Dendritic cell treated with granulocyte-macrophage colony-stimulating factor and Interleukin-4, amounts not matched to agents 40 ng/mL and 50 ng/mL, for 4 days (primary cell): ENCODE measurements at regions not wholly inside any gene's neighbourhood (a gene's known extent, or its start where the extent isn't known, plus 50 kb on each side); places are given as distances from the start of the nearest gene placed in this dataset.

ENCODE experiments used
- H3K27ac Mint-ChIP-seq: one replicate; pipeline ENCODE4 v1.8.0; 2022; ENCODE audit warnings: mild to moderate bottlenecking, mixed read lengths
- H3K27me3 Mint-ChIP-seq: one replicate; pipeline ENCODE4 v1.8.0; 2022; ENCODE audit warnings: mild to moderate bottlenecking, mixed read lengths
- H3K36me3 Mint-ChIP-seq: one replicate; pipeline ENCODE4 v1.8.0; 2022; ENCODE audit warnings: low read depth, mixed read lengths
- H3K4me1 Mint-ChIP-seq: one replicate; pipeline ENCODE4 v1.8.0; 2022; ENCODE audit warnings: low read depth, mixed read lengths
- H3K4me3 Mint-ChIP-seq: one replicate; pipeline ENCODE4 v1.8.0; 2022; ENCODE audit warnings: mild to moderate bottlenecking, moderate library complexity, mixed read lengths
- H3K9me3 Mint-ChIP-seq: one replicate; pipeline ENCODE4 v1.8.0; 2022; ENCODE audit warnings: mixed read lengths
- intact Hi-C: fragments of 100-400 bp; cut with micrococcal nuclease; formaldehyde crosslinking; loops from one replicate; pipeline ENCODE4 v1.15.0; 2022

DNA sequence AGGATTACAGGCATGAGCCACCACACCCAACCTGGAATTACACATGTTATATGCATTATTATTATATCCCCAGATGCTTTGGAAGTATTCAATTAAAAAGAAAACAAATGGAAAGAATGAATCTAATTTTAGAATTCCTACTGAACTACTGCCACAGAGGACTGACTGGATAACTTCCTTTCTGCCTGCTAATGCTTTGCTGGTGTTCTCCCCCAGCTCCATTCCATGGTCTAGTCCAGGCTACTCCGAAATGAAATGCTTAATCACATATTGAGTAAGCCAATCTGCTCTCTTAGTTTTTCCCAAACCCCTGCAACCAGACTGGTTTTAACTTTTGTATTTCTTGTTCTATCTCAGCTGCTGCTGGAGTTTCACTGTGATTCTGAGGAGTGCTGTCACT is 519.1 kb downstream of the SOX11 start:
- Mint-ChIP-seq H3K27ac (no peak overlapping the region), H3K36me3 (no peaks in the 10 kb centered on the region), H3K27me3 (no peaks in the 10 kb centered on the region), H3K9me3 (peaks cover 11% of the 10 kb centered on the region), H3K4me1 (no peaks in the 10 kb centered on the region), H3K4me3 (no peak overlapping the region)
- intact Hi-C loops = no loop called here

DNA sequence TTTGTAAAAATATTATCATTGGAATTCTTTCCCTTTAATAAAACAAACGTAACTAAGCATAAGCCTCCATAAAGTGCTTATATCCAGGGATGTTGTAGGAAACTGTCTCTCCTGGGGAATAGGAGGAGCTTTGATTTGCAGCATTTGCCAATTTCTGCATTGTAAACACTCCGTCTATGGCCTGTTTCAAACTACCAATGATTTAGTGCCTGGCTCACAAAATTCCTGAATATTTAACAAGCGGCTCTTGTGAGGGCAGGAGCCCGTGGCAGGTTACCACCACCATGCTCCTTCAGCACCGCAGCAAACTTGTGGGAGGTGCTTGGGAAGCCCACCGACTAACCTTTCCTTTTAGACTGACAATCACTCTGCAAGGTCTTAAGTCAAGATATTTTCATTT is 520.3 kb downstream of the SOX11 start:
- Mint-ChIP-seq H3K4me1 (no peaks in the 10 kb centered on the region), H3K9me3 (peaks cover 6% of the 10 kb centered on the region), H3K27ac (no peak overlapping the region), H3K27me3 (no peaks in the 10 kb centered on the region), H3K36me3 (no peaks in the 10 kb centered on the region), H3K4me3 (no peak overlapping the region)
- intact Hi-C loops = no loop called here

DNA sequence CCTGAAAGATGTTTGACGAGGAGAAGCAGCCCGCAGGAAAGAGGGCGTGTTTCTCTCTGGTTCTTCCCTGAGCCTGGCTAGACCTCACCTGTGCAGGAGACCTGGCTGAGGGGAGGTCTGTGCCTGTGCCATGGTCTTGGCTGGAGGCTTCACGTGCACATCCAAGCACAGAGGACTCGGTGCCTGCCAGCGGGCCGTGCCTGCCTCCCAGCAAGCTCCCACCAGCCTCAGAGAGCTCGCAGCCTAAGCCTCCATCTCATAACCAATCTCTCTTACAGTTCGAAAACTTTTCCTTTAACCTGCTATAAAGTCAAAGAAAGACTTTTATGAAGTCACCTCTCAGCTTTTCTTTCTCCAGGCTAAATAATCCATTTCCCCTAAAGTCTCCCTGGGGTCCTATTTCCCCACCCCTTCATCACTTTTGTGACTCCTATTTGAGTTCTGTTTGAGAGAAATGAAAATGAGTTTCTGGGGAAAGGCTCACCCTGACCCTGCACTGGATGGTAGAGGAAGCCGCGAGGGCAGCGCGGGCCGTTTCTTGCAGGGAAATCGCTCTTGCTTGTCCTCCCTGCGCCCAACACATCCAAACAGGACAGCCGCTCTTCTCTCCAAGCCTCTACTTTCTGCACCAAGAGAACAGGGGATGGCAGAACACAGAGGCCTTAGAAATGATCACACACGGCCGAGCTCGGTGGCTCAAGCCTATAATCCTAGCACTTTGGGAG is 521.0 kb downstream of the SOX11 start:
- intact Hi-C loops = no loop called here
- no peaks in the 10 kb centered on the region for H3K27me3 Mint-ChIP-seq
- H3K4me1 Mint-ChIP-seq = no peaks in the 10 kb centered on the region
- no peak overlapping the region for H3K4me3 Mint-ChIP-seq
- H3K27ac Mint-ChIP-seq = no peak overlapping the region
- no peaks in the 10 kb centered on the region for H3K36me3 Mint-ChIP-seq
- peaks cover 12% of the 10 kb centered on the region for H3K9me3 Mint-ChIP-seq

DNA sequence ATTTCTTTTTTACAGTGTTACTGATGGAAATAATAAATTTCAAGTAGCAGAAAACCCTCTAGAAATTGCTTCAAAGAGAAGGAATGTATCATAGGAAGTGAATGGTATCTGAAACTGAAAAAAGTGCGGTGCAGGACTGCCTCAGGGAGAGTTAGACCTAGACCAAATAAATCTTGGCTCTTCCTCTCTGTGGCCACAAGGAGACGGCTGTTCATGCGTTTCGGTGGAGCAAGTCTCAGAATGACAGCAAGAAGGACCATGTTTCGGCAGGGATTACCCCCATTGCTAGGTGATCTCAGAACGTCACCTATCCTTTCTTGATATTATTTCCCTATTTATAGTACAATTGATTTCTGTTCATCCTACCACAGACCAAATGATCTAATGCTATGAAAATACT is 522.3 kb downstream of the SOX11 start:
- no peaks in the 10 kb centered on the region for H3K36me3 Mint-ChIP-seq
- intact Hi-C loops = no loop called here

DNA sequence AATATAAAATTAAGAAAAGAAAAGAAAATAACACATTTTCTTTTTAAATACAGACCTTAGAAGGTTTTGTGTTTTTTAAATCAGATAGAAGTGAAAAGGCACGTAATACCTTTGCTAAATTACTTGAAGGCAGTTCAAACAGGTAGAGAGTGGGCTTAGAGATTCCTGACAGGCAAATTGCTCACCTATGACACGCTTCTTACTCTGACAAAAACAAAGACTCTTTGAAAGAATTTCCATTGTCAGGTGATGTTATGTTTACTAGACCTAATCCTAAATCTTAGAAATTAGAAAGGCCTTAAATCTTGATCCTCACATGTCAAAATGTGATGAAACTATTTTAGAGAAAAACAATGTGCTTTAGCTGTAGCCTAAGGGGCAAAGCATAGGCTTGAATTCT is 522.9 kb downstream of the SOX11 start:
- Mint-ChIP-seq H3K4me1 (no peaks in the 10 kb centered on the region), H3K27me3 (no peaks in the 10 kb centered on the region), H3K36me3 (no peaks in the 10 kb centered on the region), H3K4me3 (no peak overlapping the region), H3K9me3 (peaks cover 13% of the 10 kb centered on the region), H3K27ac (no peak overlapping the region)
- intact Hi-C loops = no loop called here

More for the DNA sequence above, 522.3 kb downstream of the SOX11 start:
- Mint-ChIP-seq H3K27ac (no peak overlapping the region), H3K27me3 (no peaks in the 10 kb centered on the region), H3K9me3 (peaks cover 12% of the 10 kb centered on the region), H3K4me1 (no peaks in the 10 kb centered on the region), H3K4me3 (no peak overlapping the region)

DNA sequence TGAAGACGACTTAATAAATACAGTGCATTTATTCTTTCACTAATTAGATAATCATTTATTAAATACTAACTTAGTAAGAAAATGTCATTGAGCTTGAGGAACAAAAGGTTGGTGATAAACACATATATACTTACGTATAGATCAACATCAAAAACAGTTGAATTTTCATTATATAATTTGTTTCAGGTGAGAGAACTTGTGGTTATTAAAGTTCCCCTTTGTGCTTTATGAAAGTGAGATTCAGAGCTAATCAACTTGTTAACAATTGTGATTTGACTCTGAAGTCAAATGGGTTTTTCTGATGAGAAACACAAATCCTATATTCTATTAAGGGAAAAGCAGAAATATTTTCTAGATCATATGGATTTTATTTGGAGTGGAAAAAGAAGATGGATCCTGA is 524.0 kb downstream of the SOX11 start:
- no peak overlapping the region for H3K27ac Mint-ChIP-seq
- no peaks in the 10 kb centered on the region for H3K27me3 Mint-ChIP-seq
- peaks cover 25% of the 10 kb centered on the region for H3K9me3 Mint-ChIP-seq
- no peak overlapping the region for H3K4me3 Mint-ChIP-seq
- no peaks in the 10 kb centered on the region for H3K4me1 Mint-ChIP-seq
- intact Hi-C loops = no loop called here
- H3K36me3 Mint-ChIP-seq = no peaks in the 10 kb centered on the region

DNA sequence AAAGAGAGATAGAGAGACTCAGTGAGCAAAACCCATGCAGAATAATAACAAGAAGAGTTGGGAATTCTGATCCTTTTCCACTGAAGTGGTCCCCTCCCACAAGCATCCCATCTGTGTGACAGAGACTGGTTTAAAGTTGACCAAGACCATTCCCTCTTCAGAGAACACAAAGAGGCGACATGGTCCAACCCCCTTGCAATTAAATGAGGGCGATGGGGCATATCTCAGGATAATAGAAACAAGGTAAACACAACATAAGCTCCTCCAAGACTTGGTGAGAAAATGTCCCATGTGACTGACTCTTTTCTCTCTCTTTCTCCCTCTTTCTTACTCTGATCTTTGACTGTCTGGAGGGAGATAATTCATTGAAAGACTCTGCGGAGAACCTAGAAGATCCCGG is 526.7 kb downstream of the SOX11 start:
- Mint-ChIP-seq H3K36me3 (no peaks in the 10 kb centered on the region), H3K9me3 (peaks cover 21% of the 10 kb centered on the region)

DNA sequence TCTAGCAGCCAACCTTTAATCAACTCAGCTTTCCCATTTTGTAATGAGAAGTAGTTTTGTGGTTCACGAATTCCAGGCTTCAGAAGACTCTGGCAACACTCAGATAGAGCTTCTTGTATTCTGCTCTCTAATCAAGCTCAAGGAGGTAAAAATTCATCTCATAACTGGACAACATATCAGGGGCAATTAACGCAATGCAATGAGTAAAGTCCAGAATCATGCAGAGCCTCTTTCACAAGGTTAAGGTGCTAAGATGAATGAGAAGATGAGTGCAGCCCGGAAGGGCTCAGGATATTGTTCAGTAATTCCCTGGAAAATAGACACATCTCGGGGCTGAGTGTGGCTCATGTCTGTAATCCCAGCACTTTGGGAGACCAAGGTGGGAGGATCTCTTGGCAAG is 527.7 kb downstream of the SOX11 start:
- Mint-ChIP-seq H3K27ac (no peak overlapping the region), H3K36me3 (no peaks in the 10 kb centered on the region), H3K9me3 (peaks cover 21% of the 10 kb centered on the region), H3K4me3 (no peak overlapping the region), H3K4me1 (no peaks in the 10 kb centered on the region), H3K27me3 (no peaks in the 10 kb centered on the region)
- intact Hi-C loops = no loop called here

More for the DNA sequence above, 526.7 kb downstream of the SOX11 start:
- H3K4me3 Mint-ChIP-seq = no peak overlapping the region
- no peak overlapping the region for H3K27ac Mint-ChIP-seq
- H3K27me3 Mint-ChIP-seq = no peaks in the 10 kb centered on the region
- intact Hi-C loops = no loop called here
- no peaks in the 10 kb centered on the region for H3K4me1 Mint-ChIP-seq

DNA sequence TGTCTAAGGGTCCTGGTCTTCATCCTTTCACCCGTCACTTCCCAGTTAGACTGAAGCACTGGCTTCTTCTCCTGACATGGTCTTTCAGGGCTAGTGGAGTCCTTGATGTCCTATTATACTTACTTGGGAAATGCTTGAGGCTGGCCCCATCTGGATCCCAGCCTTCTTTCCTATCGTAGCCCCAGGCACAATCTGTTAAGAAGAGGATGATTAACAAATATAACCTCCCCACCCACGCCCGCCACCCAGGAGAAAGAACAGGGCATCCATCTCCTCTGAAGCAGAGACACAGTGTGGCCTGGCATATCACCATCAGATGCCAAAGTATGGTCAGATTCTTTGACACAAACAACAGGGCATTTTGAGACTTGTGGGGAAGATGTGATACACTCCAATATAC is 530.1 kb downstream of the SOX11 start:
- no peaks in the 10 kb centered on the region for H3K4me1 Mint-ChIP-seq
- intact Hi-C loops = no loop called here
- H3K4me3 Mint-ChIP-seq = no peak overlapping the region
- H3K27me3 Mint-ChIP-seq = no peaks in the 10 kb centered on the region
- no peak overlapping the region for H3K27ac Mint-ChIP-seq
- peaks cover 36% of the 10 kb centered on the region for H3K9me3 Mint-ChIP-seq
- no peaks in the 10 kb centered on the region for H3K36me3 Mint-ChIP-seq

DNA sequence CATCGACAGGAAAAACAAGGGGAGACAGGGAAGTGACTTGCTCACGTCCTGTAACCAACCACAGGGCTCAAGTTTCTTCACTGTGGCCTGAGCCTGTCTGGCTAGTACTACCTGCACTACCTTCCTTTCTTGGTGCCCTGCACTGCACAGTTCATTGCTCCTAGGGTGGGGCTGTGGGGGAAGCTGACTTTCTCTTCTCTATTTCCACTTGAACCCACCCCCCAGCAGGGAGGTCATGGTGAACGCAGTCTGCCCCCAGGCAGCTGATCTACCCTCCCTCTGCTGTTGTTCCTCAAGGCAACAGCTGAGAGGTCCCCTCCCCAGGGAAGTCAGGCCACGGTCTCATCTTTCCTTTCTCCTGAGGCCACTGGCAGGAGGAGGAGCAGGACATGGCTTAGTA is 532.1 kb downstream of the SOX11 start:
- Mint-ChIP-seq H3K36me3 (no peaks in the 10 kb centered on the region), H3K27ac (no peak overlapping the region), H3K4me3 (no peak overlapping the region), H3K27me3 (no peaks in the 10 kb centered on the region), H3K4me1 (no peaks in the 10 kb centered on the region), H3K9me3 (peaks cover 30% of the 10 kb centered on the region)
- intact Hi-C loops = no loop called here

DNA sequence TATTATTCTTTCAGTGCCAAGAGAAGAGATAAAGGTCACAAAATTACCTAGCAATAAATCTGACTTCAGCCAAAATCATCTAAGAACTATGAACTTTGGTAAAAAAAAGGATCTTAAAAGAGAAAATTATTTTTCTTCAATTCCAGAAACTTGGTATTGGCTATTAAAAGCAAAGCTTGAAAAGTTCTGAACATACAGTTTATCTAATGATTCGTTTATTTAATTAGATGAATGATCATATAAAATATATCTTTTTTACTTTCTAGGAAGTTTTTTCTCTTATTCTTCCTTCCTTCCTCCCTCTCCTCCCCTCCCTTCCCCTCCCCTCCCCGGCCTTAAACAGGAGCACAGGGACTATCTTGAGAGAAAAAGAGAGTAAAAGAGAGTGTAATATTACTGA is 536.1 kb downstream of the SOX11 start:
- H3K36me3 Mint-ChIP-seq = no peaks in the 10 kb centered on the region

DNA sequence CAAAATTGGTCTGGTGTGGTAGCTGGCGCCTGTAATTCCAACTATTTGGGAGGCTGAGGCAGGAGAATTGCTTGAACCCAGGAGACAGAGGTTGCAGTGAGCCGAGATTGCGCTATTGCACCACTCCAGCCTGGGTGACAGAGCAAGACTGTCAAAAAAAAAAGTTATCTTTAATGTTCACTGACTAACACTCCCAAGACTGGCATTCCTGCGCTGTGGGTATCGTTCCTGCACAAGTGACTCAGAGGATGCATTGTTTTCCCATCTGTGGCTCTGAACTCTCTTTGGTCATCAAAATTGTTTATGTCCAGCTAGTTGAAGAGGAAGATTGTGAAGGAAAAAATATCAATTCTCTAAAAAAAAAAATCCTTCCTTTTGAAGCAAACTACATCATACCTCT is 539.0 kb downstream of the SOX11 start:
- Mint-ChIP-seq H3K27me3 (no peaks in the 10 kb centered on the region), H3K27ac (no peak overlapping the region), H3K4me3 (no peak overlapping the region), H3K9me3 (peaks cover 39% of the 10 kb centered on the region), H3K36me3 (no peaks in the 10 kb centered on the region), H3K4me1 (no peaks in the 10 kb centered on the region)
- intact Hi-C loops = no loop called here

More for the DNA sequence above, 536.1 kb downstream of the SOX11 start:
- Mint-ChIP-seq H3K27ac (no peak overlapping the region), H3K4me1 (no peaks in the 10 kb centered on the region), H3K27me3 (no peaks in the 10 kb centered on the region), H3K9me3 (peaks cover 43% of the 10 kb centered on the region), H3K4me3 (no peak overlapping the region)
- intact Hi-C loops = no loop called here

DNA sequence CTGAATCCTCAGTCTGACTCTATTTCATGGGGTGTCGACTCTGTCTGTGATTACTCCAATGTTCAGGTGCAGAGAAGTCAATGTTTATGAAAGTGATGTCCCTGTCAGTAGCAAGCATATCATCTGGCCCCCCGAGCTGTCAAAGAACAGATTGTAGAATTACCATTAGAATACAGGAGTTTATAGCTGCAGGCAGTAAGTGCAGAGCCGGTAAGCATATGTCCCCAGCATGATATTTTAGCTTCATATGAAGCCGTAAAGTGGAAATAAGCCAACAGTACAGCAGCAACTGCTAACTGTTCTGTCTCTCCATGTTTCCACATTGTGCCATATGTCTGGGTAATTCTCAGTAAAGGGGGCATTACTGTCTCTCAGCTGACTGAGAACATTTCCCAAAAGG is 541.8 kb downstream of the SOX11 start:
- H3K27ac Mint-ChIP-seq = no peak overlapping the region
- intact Hi-C loops = no loop called here
- peaks cover 50% of the 10 kb centered on the region for H3K9me3 Mint-ChIP-seq
- H3K4me3 Mint-ChIP-seq = no peak overlapping the region
- H3K4me1 Mint-ChIP-seq = no peaks in the 10 kb centered on the region
- no peaks in the 10 kb centered on the region for H3K36me3 Mint-ChIP-seq
- no peaks in the 10 kb centered on the region for H3K27me3 Mint-ChIP-seq

DNA sequence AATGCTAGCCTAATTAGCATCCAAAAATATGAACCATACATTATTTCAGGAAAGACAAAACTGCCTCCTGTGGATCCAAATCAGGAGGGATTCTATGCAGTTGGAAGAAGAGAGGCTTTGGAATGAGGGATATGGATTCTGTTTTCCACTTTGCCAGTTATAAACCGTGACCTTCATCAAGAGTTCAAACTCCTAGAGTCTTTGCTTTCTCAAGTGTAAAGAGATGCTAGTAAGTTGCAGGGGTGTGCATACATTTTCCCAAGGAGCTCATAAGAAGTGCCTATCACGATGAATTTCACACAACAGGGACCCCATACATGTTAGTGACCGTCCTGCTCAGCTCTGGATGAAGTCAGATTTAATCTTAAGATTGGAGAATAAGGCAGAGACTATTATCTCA is 542.5 kb downstream of the SOX11 start:
- H3K27me3 Mint-ChIP-seq = no peaks in the 10 kb centered on the region
- H3K4me1 Mint-ChIP-seq = no peaks in the 10 kb centered on the region
- H3K36me3 Mint-ChIP-seq = no peaks in the 10 kb centered on the region
- H3K27ac Mint-ChIP-seq = no peak overlapping the region
- intact Hi-C loops = no loop called here
- H3K4me3 Mint-ChIP-seq = no peak overlapping the region
- peaks cover 52% of the 10 kb centered on the region for H3K9me3 Mint-ChIP-seq

DNA sequence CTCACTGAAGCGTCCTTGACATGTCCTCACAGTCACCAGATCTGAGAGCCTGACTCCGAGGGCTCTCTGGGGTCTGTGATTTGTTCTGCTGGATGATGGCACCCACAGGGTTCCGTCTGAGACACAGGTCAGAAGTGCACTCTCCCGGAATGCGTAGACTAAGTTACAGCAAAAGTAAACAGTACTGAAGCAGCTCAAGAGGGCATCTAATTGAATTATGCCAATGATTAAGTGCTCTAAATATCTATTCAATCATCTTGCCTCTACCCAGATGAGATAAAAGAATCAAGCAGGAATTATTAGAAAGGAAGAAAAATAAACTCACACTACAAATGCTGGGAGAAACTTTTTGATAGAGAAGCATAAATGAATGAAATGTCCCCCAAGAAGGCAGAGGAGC is 544.1 kb downstream of the SOX11 start:
- Mint-ChIP-seq H3K4me3 (no peak overlapping the region), H3K27me3 (no peaks in the 10 kb centered on the region), H3K36me3 (no peaks in the 10 kb centered on the region), H3K9me3 (peaks cover 55% of the 10 kb centered on the region), H3K4me1 (no peaks in the 10 kb centered on the region), H3K27ac (no peak overlapping the region)
- intact Hi-C loops = no loop called here
